IMR-90 (cell line): ENCODE measurements at regions not wholly inside any gene's neighbourhood (a gene's known extent, or its start where the extent isn't known, plus 50 kb on each side); places are given as distances from the start of the nearest gene placed in this dataset.

ENCODE experiments used
- ATAC-seq: fragments of 200-7000 bp; cut with Tn5 transposase; 2 replicates; pipeline ENCODE4 v1.9.1; 2020; ENCODE audit warnings: low read depth, mild to moderate bottlenecking, moderate library complexity
- BruUV-seq: library from RNA; stranded (reverse); fragments of 400-500 nt; replicated peaks from 2 replicates; lab custom pipeline; 2021; lab: Mats Ljungman, UMichigan
- CTCF ChIA-PET: fragments of 300-600 bp; formaldehyde crosslinking; extraction: SDS; loops from one replicate; lab custom pipeline; 2021; ENCODE audit warnings: antibody characterized with exemption; lab: Yijun Ruan, JAX
- POLR2A ChIA-PET: fragments of 300-600 bp; sonication (Branson Sonifier 250); formaldehyde crosslinking; loops from one replicate; lab custom pipeline; 2022; ENCODE audit warnings: antibody characterized with exemption; ENCODE audit not compliant: unreplicated experiment; lab: Charles Lee
- DNase-seq: peaks from one replicate; pipeline ENCODE4 v3.0.0; 2013
- H2AFZ ChIP-seq: replicated peaks from 2 replicates; pipeline ENCODE3; 2013; ENCODE audit warnings: low read length, mild to moderate bottlenecking; ENCODE audit not compliant: poor library complexity
- H2AK5ac ChIP-seq: 2 replicates; pipeline ENCODE4 v1.6.1; 2013; ENCODE audit warnings: low read depth, low read length, inconsistent platforms
- H2AK9ac ChIP-seq: replicated peaks from 2 replicates; pipeline ENCODE3; 2013; ENCODE audit warnings: mild to moderate bottlenecking, low read depth, low read length, moderate library complexity; ENCODE audit not compliant: poor library complexity
- H2BK120ac ChIP-seq: 2 replicates; pipeline ENCODE4 v1.6.1; 2013; ENCODE audit warnings: low read depth, low read length, inconsistent platforms
- H2BK15ac ChIP-seq: 3 replicates; pipeline ENCODE4 v1.6.1; 2013; ENCODE audit warnings: low read depth, low read length, inconsistent platforms
- H2BK20ac ChIP-seq: 2 replicates; pipeline ENCODE4 v1.6.1; 2013; ENCODE audit warnings: low read depth, mild to moderate bottlenecking, inconsistent platforms, low read length, moderate library complexity
- H2BK5ac ChIP-seq: 2 replicates; pipeline ENCODE4 v1.6.1; 2013; ENCODE audit warnings: mild to moderate bottlenecking, low read depth, low read length, inconsistent platforms; ENCODE audit not compliant: poor library complexity, severe bottlenecking
- H3K14ac ChIP-seq: replicated peaks from 2 replicates; pipeline ENCODE4 v1.6.1; 2013; ENCODE audit warnings: low read depth, low read length, inconsistent platforms
- H3K18ac ChIP-seq: 2 replicates; pipeline ENCODE4 v1.6.1; 2013; ENCODE audit warnings: low read depth, low read length, control low read depth
- H3K23ac ChIP-seq: 2 replicates; pipeline ENCODE4 v1.6.1; 2013; ENCODE audit warnings: low read depth, low read length, inconsistent platforms
- H3K27ac ChIP-seq: 2 replicates; pipeline ENCODE4 v1.5.1; 2013; ENCODE audit warnings: mild to moderate bottlenecking, control low read depth, low read length; ENCODE audit not compliant: insufficient read depth
- H3K27me3 ChIP-seq: 2 replicates; pipeline ENCODE4 v1.6.1; 2013; ENCODE audit warnings: low read length; ENCODE audit not compliant: control insufficient read depth, insufficient read depth
- H3K36me3 ChIP-seq: 2 replicates; pipeline ENCODE4 v1.6.1; 2013; ENCODE audit warnings: low read length, mixed read lengths; ENCODE audit not compliant: control insufficient read depth, insufficient read depth
- H3K4ac ChIP-seq: 2 replicates; pipeline ENCODE4 v1.6.1; 2013; ENCODE audit warnings: low read depth, low read length, inconsistent platforms
- H3K4me1 ChIP-seq: 2 replicates; pipeline ENCODE4 v1.6.1; 2013; ENCODE audit warnings: low read length, mixed read lengths; ENCODE audit not compliant: control insufficient read depth, insufficient read depth
- H3K4me2 ChIP-seq: 2 replicates; pipeline ENCODE4 v1.6.1; 2013; ENCODE audit warnings: low read depth, mild to moderate bottlenecking, control low read depth, low read length, moderate library complexity
- H3K4me3 ChIP-seq: 2 replicates; pipeline ENCODE4 v1.5.1; 2013; ENCODE audit warnings: low read depth, mild to moderate bottlenecking, control low read depth, low read length, moderate library complexity; ENCODE audit not compliant: insufficient read depth
- H3K56ac ChIP-seq: 2 replicates; pipeline ENCODE4 v1.6.1; 2013; ENCODE audit warnings: low read length, inconsistent platforms; ENCODE audit not compliant: insufficient read depth; ENCODE audit errors: extremely low read depth
- H3K79me1 ChIP-seq, 2 experiments: 2 replicates each; pipeline ENCODE4 v1.6.1; 2013; ENCODE audit warnings: low read length in 2 of 2, inconsistent platforms in 1 of 2, low read depth in 1 of 2
- H3K9ac ChIP-seq: 2 replicates; pipeline ENCODE4 v1.6.1; 2013; ENCODE audit warnings: low read depth, low read length, control low read depth
- H3K9me1 ChIP-seq: 2 replicates; pipeline ENCODE4 v1.6.1; 2013; ENCODE audit warnings: low read length, inconsistent platforms; ENCODE audit not compliant: insufficient read depth
- H3K9me3 ChIP-seq: 2 replicates; pipeline ENCODE4 v1.6.1; 2013; ENCODE audit warnings: low read length; ENCODE audit not compliant: control insufficient read depth, insufficient read depth
- H4K20me1 ChIP-seq: 2 replicates; pipeline ENCODE4 v1.6.1; 2013; ENCODE audit warnings: low read length, inconsistent platforms; ENCODE audit not compliant: insufficient read depth
- H4K5ac ChIP-seq: 2 replicates; pipeline ENCODE4 v1.6.1; 2013; ENCODE audit warnings: mild to moderate bottlenecking, low read depth, low read length, control low read depth
- H4K8ac ChIP-seq, 2 experiments: 2 replicates each; pipeline ENCODE4 v1.6.1; 2013; ENCODE audit warnings: low read depth in 2 of 2, low read length in 2 of 2, control low read depth in 1 of 2, inconsistent platforms in 1 of 2
- H4K91ac ChIP-seq: 2 replicates; pipeline ENCODE4 v1.6.1; 2013; ENCODE audit warnings: low read depth, low read length, inconsistent platforms; ENCODE audit not compliant: insufficient read depth
- CHD1 ChIP-seq: IDR thresholded peaks from 2 replicates; pipeline ENCODE4 v1.6.1; 2012; ENCODE audit warnings: low read depth, low read length, improper control_type of control experiment
- FOS ChIP-seq: fragments of 150-350 bp; IDR thresholded peaks from 2 replicates; pipeline ENCODE4 v1.6.1; 2016; ENCODE audit warnings: low read depth, low read length
- MAFK ChIP-seq: IDR thresholded peaks from 2 replicates; pipeline ENCODE4 v1.6.1; 2012; ENCODE audit warnings: low read depth, low read length, improper control_type of control experiment
- WGBS, 2 experiments: methylation state at CpG; one replicate each; pipeline versions ENCODE4 v1.1.5 to v1.1.7; 2013; ENCODE audit warnings: missing lambda C conversion rate in 2 of 2; ENCODE audit not compliant: insufficient read length in 1 of 2; ENCODE audit errors: extremely low coverage in 2 of 2; 5-methylcytosine and 5-hydroxymethylcytosine counted together
- dilution Hi-C: fragments of 300-500 bp; cut with HindIII; formaldehyde crosslinking; loops from one replicate; pipeline ENCODE4 v1.14.3; 2018; ENCODE audit warnings: low sequenced_read_pairs; ENCODE audit not compliant: unreplicated experiment
- in situ Hi-C: fragments of 300-500 bp; cut with MboI; formaldehyde crosslinking; loops from 3 replicates; pipeline ENCODE4 v1.14.3; 2019; ENCODE audit warnings: low sequenced_read_pairs, inconsistent platforms, mixed read lengths
- intact Hi-C: fragments of 100-400 bp; cut with micrococcal nuclease; formaldehyde crosslinking; loops from 2 replicates; pipeline ENCODE4 v1.10.0; 2022
- TF ChIP-seq, protein P1 (sequence below): fragments of 150-350 bp; IDR thresholded peaks from 2 replicates; pipeline ENCODE4 v1.6.1; 2016; ENCODE audit warnings: low read depth, mild to moderate bottlenecking, low read length, moderate library complexity, borderline replicate concordance
- TF ChIP-seq, protein P2 (sequence below): conservative IDR thresholded peaks from 2 replicates; pipeline ENCODE4 v1.5.1; 2012; ENCODE audit warnings: mild to moderate bottlenecking, low read depth, low read length, improper control_type of control experiment

DNA sequence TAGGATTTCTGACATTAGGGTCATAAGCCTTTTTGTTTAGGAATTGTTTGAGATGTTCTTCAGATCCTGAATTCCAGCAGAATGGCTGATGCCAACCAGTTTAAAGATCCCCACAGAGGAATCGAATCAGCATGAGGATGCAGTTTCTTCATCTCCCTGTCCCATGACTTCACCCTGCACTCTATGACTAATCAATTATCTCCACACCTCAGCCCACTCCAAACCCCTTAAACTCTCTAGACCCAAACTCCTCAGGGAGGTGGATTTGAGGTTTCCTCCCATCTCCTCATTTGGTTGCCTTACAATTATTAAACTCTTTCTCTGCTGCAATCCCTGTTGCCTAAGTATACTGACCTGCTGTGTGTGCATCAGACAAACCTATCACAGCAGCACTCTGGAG lies 86.5 kb upstream of the CRY1 start:
- no peak for DNase-seq
- no peak overlapping the region for H3K18ac ChIP-seq

More for the DNA sequence above, 86.5 kb upstream of the CRY1 start:
- no peak overlapping the region for H3K4me3 ChIP-seq
- dilution Hi-C loops (no loop called here), intact Hi-C loops (no loop called here), in situ Hi-C loops (no loop called here)
- no peak overlapping the region for H3K23ac ChIP-seq
- no peak overlapping the region for H2BK15ac ChIP-seq
- no peaks in the 10 kb centered on the region for H3K4me1 ChIP-seq
- H4K5ac ChIP-seq, result no peak overlapping the region
- no peak overlapping the region for H2AK5ac ChIP-seq
- CTCF ChIA-PET, result no interaction called here
- no peak overlapping the region for H2AFZ ChIP-seq
- no peaks in the 10 kb centered on the region for H3K79me1 ChIP-seq
- no peak overlapping the region for H3K27ac ChIP-seq
- no CpG with 5 or more reads among the region's 1 CpG for WGBS, 2 experiments
- no peak overlapping the region for H3K56ac ChIP-seq
- H2BK5ac ChIP-seq, result no peak overlapping the region
- no peak overlapping the region for H4K91ac ChIP-seq
- H3K9ac ChIP-seq, result no peak overlapping the region
- no peaks in the 10 kb centered on the region for H4K20me1 ChIP-seq
- ATAC-seq, result no peak
- H3K4ac ChIP-seq, result no peak overlapping the region
- TF ChIP-seq, protein P1, sequence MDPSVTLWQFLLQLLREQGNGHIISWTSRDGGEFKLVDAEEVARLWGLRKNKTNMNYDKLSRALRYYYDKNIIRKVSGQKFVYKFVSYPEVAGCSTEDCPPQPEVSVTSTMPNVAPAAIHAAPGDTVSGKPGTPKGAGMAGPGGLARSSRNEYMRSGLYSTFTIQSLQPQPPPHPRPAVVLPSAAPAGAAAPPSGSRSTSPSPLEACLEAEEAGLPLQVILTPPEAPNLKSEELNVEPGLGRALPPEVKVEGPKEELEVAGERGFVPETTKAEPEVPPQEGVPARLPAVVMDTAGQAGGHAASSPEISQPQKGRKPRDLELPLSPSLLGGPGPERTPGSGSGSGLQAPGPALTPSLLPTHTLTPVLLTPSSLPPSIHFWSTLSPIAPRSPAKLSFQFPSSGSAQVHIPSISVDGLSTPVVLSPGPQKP, result no peak
- no peak for TF ChIP-seq FOS
- no peak for TF ChIP-seq MAFK
- no peak for TF ChIP-seq CHD1
- TF ChIP-seq, protein P2, sequence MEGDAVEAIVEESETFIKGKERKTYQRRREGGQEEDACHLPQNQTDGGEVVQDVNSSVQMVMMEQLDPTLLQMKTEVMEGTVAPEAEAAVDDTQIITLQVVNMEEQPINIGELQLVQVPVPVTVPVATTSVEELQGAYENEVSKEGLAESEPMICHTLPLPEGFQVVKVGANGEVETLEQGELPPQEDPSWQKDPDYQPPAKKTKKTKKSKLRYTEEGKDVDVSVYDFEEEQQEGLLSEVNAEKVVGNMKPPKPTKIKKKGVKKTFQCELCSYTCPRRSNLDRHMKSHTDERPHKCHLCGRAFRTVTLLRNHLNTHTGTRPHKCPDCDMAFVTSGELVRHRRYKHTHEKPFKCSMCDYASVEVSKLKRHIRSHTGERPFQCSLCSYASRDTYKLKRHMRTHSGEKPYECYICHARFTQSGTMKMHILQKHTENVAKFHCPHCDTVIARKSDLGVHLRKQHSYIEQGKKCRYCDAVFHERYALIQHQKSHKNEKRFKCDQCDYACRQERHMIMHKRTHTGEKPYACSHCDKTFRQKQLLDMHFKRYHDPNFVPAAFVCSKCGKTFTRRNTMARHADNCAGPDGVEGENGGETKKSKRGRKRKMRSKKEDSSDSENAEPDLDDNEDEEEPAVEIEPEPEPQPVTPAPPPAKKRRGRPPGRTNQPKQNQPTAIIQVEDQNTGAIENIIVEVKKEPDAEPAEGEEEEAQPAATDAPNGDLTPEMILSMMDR, result no peak
- POLR2A ChIA-PET, result no interaction called here
- no TSS peak for BruUV-seq
- H3K9me1 ChIP-seq, result no peaks in the 10 kb centered on the region
- no peak overlapping the region for H3K4me2 ChIP-seq
- no peaks in the 10 kb centered on the region for H3K9me3 ChIP-seq
- no peak overlapping the region for H3K14ac ChIP-seq
- no peak overlapping the region for H2AK9ac ChIP-seq
- H2BK20ac ChIP-seq, result no peak overlapping the region
- H3K36me3 ChIP-seq, result no peaks in the 10 kb centered on the region
- H3K27me3 ChIP-seq, result peaks cover 7% of the 10 kb centered on the region; the same call in 1 of the 2 replicates
- H2BK120ac ChIP-seq, result no peak overlapping the region
- H4K8ac ChIP-seq, result no peak overlapping the region
